ENCODE measurements at regions not wholly inside any gene's neighbourhood (a gene's known extent, or its start where the extent isn't known, plus 50 kb on each side); places are given as distances from the start of the nearest gene placed in this dataset.

GRCh38 chr16:80065541-80065940, 465.0 kb upstream of the MAF start:
- no peak for DNase-seq

- DNase-seq, result no peak
Measured at GRCh38 chr16:80063713-80064069, 463.2 kb upstream of the MAF start.

- DNase-seq, result no peak
Measured at GRCh38 chr16:80063031-80063712, 462.6 kb upstream of the MAF start.

GRCh38 chr16:80062361-80063030, 462.0 kb upstream of the MAF start:
- DNase-seq, result no peak

GRCh38 chr16:80060470-80060869, 459.9 kb upstream of the MAF start:
- no peak for DNase-seq

- no peak for DNase-seq
Measured at GRCh38 chr16:80059836-80060235, 459.3 kb upstream of the MAF start.

GRCh38 chr16:80058214-80058613, 457.7 kb upstream of the MAF start:
- no peak for DNase-seq

- DNase-seq, result no peak
Measured at GRCh38 chr16:80056324-80056723, 455.8 kb upstream of the MAF start.

DNA sequence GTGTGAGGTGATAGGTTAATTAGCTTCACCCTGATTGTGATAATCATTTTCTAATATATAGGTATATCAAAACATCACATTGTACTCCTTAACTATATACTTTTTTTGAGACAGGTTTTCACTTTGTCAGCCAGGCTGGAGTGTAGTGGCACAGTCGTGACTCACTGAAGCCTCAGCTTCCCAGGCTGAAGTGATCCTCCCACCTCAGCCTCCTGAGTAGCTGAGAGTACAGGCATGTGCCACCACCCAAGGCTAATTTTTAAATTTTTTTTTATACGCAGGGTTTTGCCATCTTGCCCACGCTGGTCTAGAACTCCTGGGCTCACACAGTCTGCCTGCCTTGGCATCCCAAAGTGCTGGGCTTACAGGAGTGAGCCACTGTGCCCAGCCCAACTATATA, 455.3 kb upstream of the MAF start:
- DNase-seq, result no peak

DNA sequence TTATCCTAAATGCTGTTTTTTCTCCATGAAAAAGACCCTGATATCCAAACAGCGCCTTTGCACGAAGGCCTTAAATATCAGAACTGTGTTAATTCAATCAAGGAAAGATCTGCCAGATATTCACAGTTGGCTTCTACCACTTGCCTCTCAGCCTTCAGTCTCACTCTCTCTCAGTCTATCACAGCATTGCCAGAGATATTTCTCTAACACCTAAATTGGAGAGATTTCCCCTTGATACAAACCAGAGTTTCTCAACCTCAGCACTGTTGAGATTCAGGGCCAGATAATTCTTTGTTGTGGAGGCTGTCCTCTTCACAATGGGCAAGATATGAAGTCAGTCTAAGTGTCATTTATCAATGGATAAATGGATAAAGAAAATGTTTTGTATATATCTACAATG, 454.1 kb upstream of the MAF start:
- DNase-seq, result no peak

DNA sequence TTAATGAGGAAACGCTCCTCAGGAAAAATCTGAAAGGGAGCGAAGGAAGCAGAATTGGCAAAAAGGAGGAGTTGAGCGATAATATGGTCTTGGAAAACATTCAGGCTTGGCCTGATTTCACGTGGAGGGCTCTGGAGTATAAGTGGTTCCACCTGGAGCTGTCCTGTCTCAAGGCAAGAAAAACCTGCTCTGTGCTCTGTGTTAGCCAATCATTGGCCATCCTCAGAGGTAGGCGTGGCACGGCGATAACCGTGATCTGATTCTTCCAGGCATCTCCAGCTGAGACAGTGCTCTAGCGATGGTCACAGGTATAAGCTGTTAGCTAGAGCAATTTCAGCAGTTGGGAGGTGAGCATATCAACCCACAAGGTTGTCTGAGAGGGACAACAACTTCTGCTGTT, 450.5 kb upstream of the MAF start:
- no peak for DNase-seq

DNA sequence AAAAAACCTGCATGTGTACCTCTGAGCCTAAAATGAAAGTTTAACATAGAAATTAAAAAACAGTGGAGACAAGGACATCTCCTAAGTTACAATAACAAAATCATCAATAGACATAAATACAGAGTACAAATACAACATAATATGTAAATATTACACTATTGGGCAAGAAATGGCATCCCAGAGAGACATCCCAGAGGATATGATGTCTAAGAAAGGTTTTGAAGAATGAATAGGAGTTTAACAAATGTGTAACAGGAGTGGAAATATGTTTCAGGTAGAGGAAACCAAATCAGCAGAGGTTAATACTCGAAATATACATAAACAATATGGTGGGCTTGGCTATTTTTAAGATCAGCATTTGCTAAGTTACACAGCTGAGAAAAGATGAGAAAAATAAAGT, 447.7 kb upstream of the MAF start:
- DNase-seq, result no peak

GRCh38 chr16:80047842-80048241, 447.3 kb upstream of the MAF start:
- DNase-seq, result no peak

DNA sequence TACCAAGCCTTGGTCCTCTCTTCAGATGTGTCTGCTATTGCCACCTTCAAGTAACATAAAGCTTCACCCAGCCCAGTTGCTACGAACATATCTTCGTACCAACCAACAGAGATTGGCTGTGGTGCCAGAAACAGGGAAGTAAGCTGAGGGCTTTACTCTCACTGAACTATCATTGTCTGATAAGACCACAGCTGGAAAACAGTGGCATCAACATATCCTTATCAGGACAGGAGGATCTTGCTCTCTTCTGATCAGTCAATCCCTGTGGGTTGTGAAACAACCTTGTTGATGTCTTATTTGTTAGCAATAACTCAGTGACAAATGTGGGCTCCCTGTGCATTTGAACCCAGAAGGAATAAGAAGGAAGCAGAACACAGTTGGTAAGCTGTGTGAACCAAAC, 446.3 kb upstream of the MAF start:
- no peak for DNase-seq

DNA sequence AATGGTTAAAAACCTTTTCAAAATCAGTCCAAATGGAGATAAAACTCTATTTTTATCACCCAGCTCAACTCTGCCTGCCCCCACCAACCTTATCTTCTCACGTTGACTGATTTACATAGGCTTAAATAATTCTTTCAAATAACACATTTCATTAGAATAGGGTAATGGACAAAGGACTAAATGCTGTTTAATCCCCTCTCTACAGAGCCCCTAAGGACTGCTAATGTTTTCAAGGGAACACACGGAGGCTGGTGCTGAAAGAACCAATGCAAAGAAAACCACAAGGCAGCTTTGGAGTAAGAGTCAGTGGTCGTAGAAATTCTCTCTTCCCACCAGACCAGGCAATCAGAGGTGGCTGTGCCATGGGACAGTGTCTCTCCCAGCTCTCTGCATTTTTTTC, 445.7 kb upstream of the MAF start:
- DNase-seq, result no peak

- DNase-seq, result no peak
Measured at GRCh38 chr16:80045861-80046260, 445.3 kb upstream of the MAF start.

- no peak for DNase-seq
Measured at GRCh38 chr16:80041410-80041809, 440.9 kb upstream of the MAF start.

DNA sequence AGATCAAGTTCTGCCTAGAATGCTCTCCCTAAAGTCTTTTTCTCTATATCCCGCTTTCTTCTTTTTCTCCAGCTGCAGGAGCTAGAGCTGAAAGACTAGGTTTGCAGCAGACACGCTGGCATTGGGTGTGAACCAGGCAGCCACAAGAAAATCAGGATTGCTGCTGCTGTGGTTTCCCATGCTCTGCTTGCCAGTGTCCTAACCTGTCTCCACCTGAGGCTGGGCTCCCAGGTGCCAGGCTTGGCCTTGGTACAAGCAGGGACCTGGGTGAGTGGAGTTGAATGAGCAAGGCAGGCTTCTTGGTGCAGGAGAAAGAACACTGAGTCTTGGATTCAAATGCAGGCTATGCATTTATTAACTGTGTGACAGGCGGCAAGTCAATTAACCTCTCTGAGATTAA, 440.3 kb upstream of the MAF start:
- DNase-seq, result no peak

- DNase-seq, result no peak
Measured at GRCh38 chr16:80040413-80040812, 439.9 kb upstream of the MAF start.

- DNase-seq, result no peak
Measured at GRCh38 chr16:80039777-80040176, 439.2 kb upstream of the MAF start.

DNA sequence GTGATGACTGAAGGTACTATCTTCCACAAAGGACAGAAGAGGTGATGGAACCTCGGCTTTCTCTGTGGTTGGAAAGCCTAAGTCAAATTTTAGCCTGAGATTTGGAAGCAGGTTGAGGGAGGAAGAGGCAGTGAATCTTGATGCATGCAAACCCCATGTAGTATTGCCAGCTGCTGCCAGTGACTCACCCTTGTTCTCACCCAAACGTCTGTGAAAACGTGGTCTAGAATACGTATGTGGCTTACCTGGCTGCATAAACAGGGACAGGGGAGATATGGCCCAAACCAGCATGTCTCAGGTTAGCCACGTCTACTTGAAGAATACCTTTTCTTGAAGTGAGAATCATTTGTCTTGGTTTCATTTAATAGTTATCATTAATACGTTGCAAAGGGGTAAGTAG, 438.0 kb upstream of the MAF start:
- DNase-seq, result no peak

GRCh38 chr16:80034948-80035663, 434.6 kb upstream of the MAF start:
- no peak for DNase-seq

GRCh38 chr16:80034469-80034826, 433.9 kb upstream of the MAF start:
- no peak for DNase-seq

DNA sequence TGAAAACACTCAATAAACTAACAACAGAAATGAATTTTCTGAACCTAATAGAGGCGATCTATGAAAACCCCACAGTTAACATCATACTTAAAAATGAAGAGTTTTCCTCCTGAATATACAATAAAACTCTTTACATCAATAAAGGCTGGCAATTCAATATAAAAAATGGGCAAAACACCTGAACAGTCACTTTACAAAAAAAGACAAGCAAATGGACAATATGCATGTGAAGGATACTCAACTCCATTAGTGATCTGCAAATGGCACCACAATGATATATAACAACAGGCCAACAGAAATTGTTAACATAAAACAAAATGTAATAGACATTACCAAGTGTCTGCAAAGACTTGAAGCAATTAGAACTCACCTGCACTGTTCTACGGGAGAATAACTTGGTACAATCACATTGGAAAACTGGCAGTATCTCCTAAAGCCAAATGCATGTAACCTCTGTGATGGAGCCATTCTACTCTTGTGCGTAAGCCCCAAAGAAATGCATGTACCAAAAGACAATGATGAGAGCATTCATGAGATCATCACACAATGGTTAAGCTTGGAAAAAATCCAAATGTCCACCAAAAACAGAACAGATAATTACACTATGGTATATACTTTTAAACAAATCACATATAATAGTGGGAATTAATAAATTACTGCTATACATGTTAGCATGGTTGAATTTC, 433.4 kb upstream of the MAF start:
- DNase-seq, result no peak

All from activated T-cell treated with anti-CD3 and anti-CD28 coated beads for 4 hours (primary cell).